ENCODE measurements at regions not wholly inside any gene's neighbourhood (a gene's known extent, or its start where the extent isn't known, plus 50 kb on each side); places are given as distances from the start of the nearest gene placed in this dataset.

- FAIRE-seq (no peak), DNase-seq (ENCODE audit: low read depth, low spot score) (no peak)
- Histone ChIP-seq H3K4me3 (replicated peaks in 1 of 3; ENCODE audit: insufficient read depth in 1 of 3, low read depth in 1 of 3, low read length in 3 of 3) (no peak overlapping the region), H3K9me3 (replicated peaks; ENCODE audit: control insufficient read depth, insufficient read depth, low read length) (no peaks in the 10 kb centered on the region), H3K36me3 (ENCODE audit: control insufficient read depth in 2 of 2, extremely low read depth in 1 of 2, insufficient read depth in 2 of 2, low read length in 2 of 2) (no peaks in the 10 kb centered on the region), H3K27ac (ENCODE audit: insufficient read depth, low read depth, low read length) (no peak overlapping the region), H4K20me1 (replicated peaks; ENCODE audit: control insufficient read depth, extremely low read depth, insufficient read depth, low read length) (no peaks in the 10 kb centered on the region), H3K79me2 (ENCODE audit: control insufficient read depth, insufficient read depth, low read length) (no peaks in the 10 kb centered on the region), H3K27me3 (ENCODE audit: control insufficient read depth in 2 of 2, insufficient read depth in 2 of 2, low read length in 2 of 2) (no peaks in the 10 kb centered on the region), H3K9ac (replicated peaks; ENCODE audit: extremely low read depth, insufficient read depth, low read length) (no peak overlapping the region), H3K9me1 (replicated peaks; ENCODE audit: control insufficient read depth, extremely low read depth, insufficient read depth, low read length) (no peaks in the 10 kb centered on the region), H3K4me1 (ENCODE audit: control insufficient read depth, extremely low read depth, insufficient read depth, low read length) (no peaks in the 10 kb centered on the region), H2AFZ (ENCODE audit: low read depth, low read length) (no peak overlapping the region), H3K4me2 (ENCODE audit: insufficient read depth, low read length) (no peak overlapping the region)
- dilution Hi-C loops (cut with MboI; ENCODE audit: extremely low pct_ligation_motif_present, low sequenced_read_pairs) (no loop called here), intact Hi-C loops (cut with micrococcal nuclease) (no loop called here)
- BruUV-seq (replicated peaks): no TSS peak
- POLR2A ChIA-PET: no interaction called here
- TF ChIP-seq POLR2AphosphoS5 (IDR thresholded peaks at IDR 0.05; ENCODE audit: insufficient read depth, low read depth, low read length) (no peak), MAX (IDR thresholded peaks at IDR 0.05; ENCODE audit: insufficient read depth, insufficient read length) (no peak), GATA2 (IDR thresholded peaks at IDR 0.05; ENCODE audit: insufficient read depth, insufficient read length, low read depth, low read length) (no peak), JUN (IDR thresholded peaks at IDR 0.05; ENCODE audit: borderline replicate concordance, insufficient read depth, insufficient read length, low read depth) (no peak)
- CTCF ChIA-PET: no interaction called here
Measured at GRCh38 chr17:33615861-33616260, 322.8 kb upstream of the ASIC2 start.

GRCh38 chr17:33623841-33624240 lies 330.7 kb upstream of the ASIC2 start:
- no peak overlapping the region for H3K9ac ChIP-seq (replicated peaks; ENCODE audit: extremely low read depth, insufficient read depth, low read length)
- H3K36me3 ChIP-seq (ENCODE audit: control insufficient read depth in 2 of 2, extremely low read depth in 1 of 2, insufficient read depth in 2 of 2, low read length in 2 of 2): no peaks in the 10 kb centered on the region
- TF ChIP-seq EZH2 (IDR thresholded peaks at IDR 0.05; ENCODE audit: borderline replicate concordance, low read depth, low read length, severe bottlenecking) (no peak), MYC (IDR thresholded peaks at IDR 0.05; ENCODE audit: low read depth, low read length) (no peak), CTCF (IDR thresholded peaks at IDR 0.05; ENCODE audit: extremely low read depth in 1 of 2, insufficient read depth in 1 of 2, low read depth in 1 of 2, low read length in 2 of 2) (no peak), POLR2A (IDR thresholded peaks at IDR 0.05; ENCODE audit: low read depth, low read length) (no peak)
- H3K9me3 ChIP-seq (replicated peaks; ENCODE audit: control insufficient read depth, insufficient read depth, low read length): peaks cover 1% of the 10 kb centered on the region
- POLR2A ChIA-PET: no interaction called here
- no peak overlapping the region for H3K4me2 ChIP-seq (ENCODE audit: insufficient read depth, low read length)
- no peak overlapping the region for H3K27ac ChIP-seq (ENCODE audit: insufficient read depth, low read depth, low read length)
- no peak overlapping the region for H2AFZ ChIP-seq (ENCODE audit: low read depth, low read length)
- CTCF ChIA-PET: no interaction called here
- BruUV-seq (replicated peaks): no TSS peak
- no peaks in the 10 kb centered on the region for H3K27me3 ChIP-seq (ENCODE audit: control insufficient read depth in 2 of 2, insufficient read depth in 2 of 2, low read length in 2 of 2)
- intact Hi-C loops (cut with micrococcal nuclease) (no loop called here), dilution Hi-C loops (cut with MboI; ENCODE audit: extremely low pct_ligation_motif_present, low sequenced_read_pairs) (no loop called here)
- H3K79me2 ChIP-seq (ENCODE audit: control insufficient read depth, insufficient read depth, low read length): no peaks in the 10 kb centered on the region
- H4K20me1 ChIP-seq (replicated peaks; ENCODE audit: control insufficient read depth, extremely low read depth, insufficient read depth, low read length): no peaks in the 10 kb centered on the region
- no peaks in the 10 kb centered on the region for H3K4me1 ChIP-seq (ENCODE audit: control insufficient read depth, extremely low read depth, insufficient read depth, low read length)
- no peak overlapping the region for H3K4me3 ChIP-seq (replicated peaks in 1 of 3; ENCODE audit: insufficient read depth in 1 of 3, low read depth in 1 of 3, low read length in 3 of 3)
- FAIRE-seq (no peak), DNase-seq (ENCODE audit: low read depth, low spot score) (no peak)
- H3K9me1 ChIP-seq (replicated peaks; ENCODE audit: control insufficient read depth, extremely low read depth, insufficient read depth, low read length): no peaks in the 10 kb centered on the region

Measured in endothelial cell of umbilical vein (primary cell).